Mesodermal cell (in vitro differentiated cells): ENCODE measurements at regions not wholly inside any gene's neighbourhood (a gene's known extent, or its start where the extent isn't known, plus 50 kb on each side); places are given as distances from the start of the nearest gene placed in this dataset.

Experiments used
- H3K27ac ChIP-seq: 2 replicates; pipeline ENCODE4 v1.7.0; 2013; ENCODE audit warnings: mild to moderate bottlenecking, low read depth, low read length, moderate library complexity; ENCODE audit not compliant: severe bottlenecking
- H3K36me3 ChIP-seq: 2 replicates; pipeline ENCODE4 v1.7.1; 2013; ENCODE audit warnings: mild to moderate bottlenecking, low read length, moderate library complexity; ENCODE audit not compliant: control insufficient read depth, insufficient read depth
- H3K4me1 ChIP-seq: one replicate; pipeline ENCODE4 v1.7.1; 2013; ENCODE audit warnings: mild to moderate bottlenecking, low read length; ENCODE audit not compliant: insufficient read depth, control insufficient read depth, poor library complexity, severe bottlenecking
- H3K4me3 ChIP-seq: 2 replicates; pipeline ENCODE4 v1.7.0; 2013; ENCODE audit warnings: low read length, control low read depth, mild to moderate bottlenecking; ENCODE audit not compliant: insufficient read depth, poor library complexity, severe bottlenecking; ENCODE audit errors: extremely low read depth
- H3K9me3 ChIP-seq: 2 replicates; pipeline ENCODE4 v1.7.1; 2013; ENCODE audit warnings: mild to moderate bottlenecking, low read length, moderate library complexity; ENCODE audit not compliant: control insufficient read depth
- WGBS, 2 experiments: methylation state at CpG; one replicate each; pipeline ENCODE4 v1.1.5; 2013; ENCODE audit warnings: missing lambda C conversion rate in 2 of 2; ENCODE audit not compliant: insufficient coverage in 2 of 2; 5-methylcytosine and 5-hydroxymethylcytosine counted together

DNA sequence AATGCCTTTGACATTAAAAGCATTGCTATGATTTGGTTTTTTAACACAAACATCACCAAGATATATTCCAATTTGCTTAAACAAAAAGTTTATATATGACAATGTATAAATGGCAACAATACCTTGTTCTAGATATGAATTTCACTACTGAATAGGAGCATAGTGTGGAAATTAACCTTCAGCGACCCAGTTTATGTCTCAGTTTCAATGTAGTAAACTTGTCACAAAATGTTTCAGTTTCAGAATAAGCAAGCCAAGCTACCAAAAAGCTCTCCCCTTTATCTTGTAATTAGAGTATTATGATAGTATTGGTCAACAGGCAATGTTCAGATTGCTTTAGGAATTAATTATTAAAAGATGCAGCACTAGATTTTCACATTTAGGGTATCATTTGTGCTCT lies 99.6 kb upstream of the PCDH15 start:
- no CpG with 5 or more reads among the region's 1 CpG for WGBS, 2 experiments
- Histone ChIP-seq H3K4me1 (no peaks in the 10 kb centered on the region), H3K36me3 (no peaks in the 10 kb centered on the region), H3K4me3 (no peak overlapping the region), H3K9me3 (no peaks in the 10 kb centered on the region), H3K27ac (no peak overlapping the region)

DNA sequence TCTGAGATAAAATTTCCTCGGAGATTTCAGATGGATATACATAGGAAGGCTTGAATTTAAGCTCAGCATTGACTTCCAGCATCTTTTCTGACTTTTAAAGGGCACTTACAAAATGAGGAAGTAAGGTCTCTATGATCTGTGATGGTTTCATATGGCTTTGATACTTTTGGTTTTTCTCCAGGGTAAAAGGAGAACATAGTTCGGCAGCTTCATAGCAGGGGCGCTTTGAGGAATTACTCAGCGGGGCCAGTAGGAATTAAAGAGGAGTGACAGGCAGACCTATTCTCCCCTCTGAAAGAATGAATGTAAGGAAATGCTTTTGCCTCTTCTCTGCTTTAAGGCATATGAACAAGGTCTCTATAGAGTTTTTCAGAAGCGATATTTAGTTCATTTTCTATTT lies 80.0 kb upstream of the PCDH15 start:
- no peak overlapping the region for H3K4me3 ChIP-seq
- H3K36me3 ChIP-seq: no peaks in the 10 kb centered on the region
- no peak overlapping the region for H3K27ac ChIP-seq
- H3K4me1 ChIP-seq: no peaks in the 10 kb centered on the region
- WGBS, 2 experiments: 42 to 48% methylated on average over 2 to 3 of the region's 5 CpGs
- H3K9me3 ChIP-seq: no peaks in the 10 kb centered on the region

DNA sequence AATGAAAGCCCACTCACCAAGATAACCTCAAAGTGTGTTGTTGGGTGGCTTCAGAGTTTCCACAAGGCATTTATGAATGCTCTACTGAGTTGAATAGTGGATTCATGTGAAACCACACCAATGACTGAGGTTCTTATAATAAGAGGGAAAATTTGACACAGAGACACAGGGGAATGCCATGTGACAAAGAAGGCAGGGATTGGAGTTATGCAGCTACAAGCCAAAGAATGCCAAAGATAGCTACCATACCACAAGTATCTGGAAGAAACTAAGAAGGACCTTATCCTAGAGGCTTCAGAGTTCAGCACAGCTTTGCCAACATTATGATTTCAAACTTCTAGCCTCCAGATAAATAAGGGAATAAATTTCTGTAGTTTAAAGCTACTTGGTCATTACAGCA lies 68.0 kb upstream of the PCDH15 start:
- Histone ChIP-seq H3K9me3 (no peaks in the 10 kb centered on the region), H3K36me3 (no peaks in the 10 kb centered on the region), H3K27ac (no peak overlapping the region), H3K4me1 (no peaks in the 10 kb centered on the region), H3K4me3 (no peak overlapping the region)

DNA sequence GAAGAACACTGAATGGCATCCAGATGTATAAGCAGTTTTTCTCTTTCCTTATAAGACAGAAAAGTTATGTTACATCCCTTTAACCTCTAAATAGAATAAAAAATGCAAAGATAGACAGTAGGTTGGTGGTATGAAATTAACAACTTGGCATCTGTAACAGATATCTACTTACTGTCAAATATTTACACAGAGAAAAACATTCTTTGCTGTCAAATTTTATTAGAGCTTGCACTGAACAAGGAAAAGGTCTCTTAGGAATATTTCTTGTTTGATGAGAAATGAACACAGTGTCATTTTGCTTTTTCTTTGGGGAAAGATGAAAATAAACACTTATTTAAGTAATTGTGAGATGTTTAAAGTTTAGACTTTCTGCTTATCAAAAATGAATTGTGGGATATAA lies 65.6 kb upstream of the PCDH15 start:
- Histone ChIP-seq H3K36me3 (no peaks in the 10 kb centered on the region), H3K9me3 (no peaks in the 10 kb centered on the region), H3K27ac (no peak overlapping the region), H3K4me1 (no peaks in the 10 kb centered on the region), H3K4me3 (no peak overlapping the region)

DNA sequence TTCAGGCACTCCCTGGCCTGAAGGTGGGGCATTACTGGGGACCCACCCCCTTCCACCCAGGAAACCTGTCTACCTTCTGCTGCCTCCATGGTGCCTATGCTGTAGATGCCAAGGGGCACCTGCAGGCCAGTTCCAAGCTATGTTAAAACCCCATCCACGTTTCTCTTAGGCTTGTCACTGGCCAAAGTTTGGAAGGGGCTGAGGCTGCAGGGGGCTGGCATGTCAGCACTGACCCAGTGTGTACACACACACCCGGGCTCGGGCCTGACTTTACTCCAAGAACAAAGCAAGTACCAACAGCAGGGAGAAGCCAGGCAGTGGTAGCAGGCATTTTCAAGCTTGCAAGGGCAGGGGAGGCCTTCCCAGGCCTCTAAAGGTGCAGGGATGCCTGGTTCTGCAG lies 53.8 kb upstream of the PCDH15 start:
- Histone ChIP-seq H3K36me3 (no peaks in the 10 kb centered on the region), H3K4me1 (no peaks in the 10 kb centered on the region), H3K9me3 (no peaks in the 10 kb centered on the region), H3K4me3 (no peak overlapping the region), H3K27ac (no peak overlapping the region)
- 75 to 93% methylated on average over 1 to 3 of the region's 3 CpGs for WGBS, 2 experiments

DNA sequence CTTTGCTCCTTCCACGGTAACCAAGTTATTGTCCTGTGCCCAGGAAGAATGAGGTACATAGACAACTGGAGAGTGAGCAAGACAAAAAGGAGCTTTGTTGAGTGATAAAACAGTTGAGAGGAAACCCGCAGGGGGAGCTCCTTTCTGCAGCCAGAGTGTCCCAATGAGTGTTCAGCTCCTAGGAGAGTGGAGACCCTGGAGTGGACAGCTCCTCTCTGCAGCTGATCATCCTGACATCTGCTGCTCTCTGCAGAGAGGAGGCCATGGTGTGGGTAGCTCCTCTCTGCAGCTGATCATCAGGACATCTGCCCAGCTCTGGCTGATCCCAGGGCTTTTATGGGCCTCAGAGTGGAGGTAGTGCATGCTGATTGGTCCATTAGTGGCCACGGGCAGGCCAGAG lies 53.4 kb upstream of the PCDH15 start:
- no peaks in the 10 kb centered on the region for H3K9me3 ChIP-seq
- H3K4me1 ChIP-seq: no peaks in the 10 kb centered on the region
- no peaks in the 10 kb centered on the region for H3K36me3 ChIP-seq
- no peak overlapping the region for H3K27ac ChIP-seq
- no peak overlapping the region for H3K4me3 ChIP-seq
- 86 to 95% methylated on average over 3 of the region's 3 CpGs for WGBS, 2 experiments

DNA sequence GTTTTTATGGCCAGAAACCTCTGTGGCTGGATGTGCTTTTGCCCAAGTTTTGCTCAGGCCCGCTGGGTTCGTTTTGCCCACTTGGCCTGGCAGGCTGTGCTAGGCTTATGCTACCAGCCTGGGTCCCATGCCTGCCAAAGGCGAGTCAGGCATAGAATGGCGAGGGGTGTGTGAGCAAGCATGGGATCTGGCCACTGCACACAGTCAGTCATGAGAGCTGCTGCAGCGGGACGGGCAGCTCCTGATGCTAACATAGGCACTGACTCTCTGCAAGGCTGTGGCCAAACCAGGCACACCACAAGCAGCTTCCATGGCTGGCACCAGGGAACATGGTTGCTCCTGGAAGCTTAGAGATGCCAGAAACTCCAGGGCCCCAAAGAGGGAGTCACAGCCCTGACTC lies 52.9 kb upstream of the PCDH15 start:
- H3K4me1 ChIP-seq: no peaks in the 10 kb centered on the region
- no peak overlapping the region for H3K4me3 ChIP-seq
- H3K27ac ChIP-seq: no peak overlapping the region
- WGBS, 2 experiments: 85 to 96% methylated on average over 4 to 6 of the region's 6 CpGs
- H3K36me3 ChIP-seq: no peaks in the 10 kb centered on the region
- H3K9me3 ChIP-seq: no peaks in the 10 kb centered on the region
